ENCODE measurements at regions not wholly inside any gene's neighbourhood (a gene's known extent, or its start where the extent isn't known, plus 50 kb on each side); places are given as distances from the start of the nearest gene placed in this dataset.

- no peak for TF ChIP-seq BHLHE40 (IDR thresholded peaks at IDR 0.05; ENCODE audit: low read depth, low read length)
- TF ChIP-seq SMC3 (IDR thresholded peaks at IDR 0.05): no peak
- no peak for TF ChIP-seq POLR2A (IDR thresholded peaks at IDR 0.05; ENCODE audit: low read length)
- TF ChIP-seq, protein P1, sequence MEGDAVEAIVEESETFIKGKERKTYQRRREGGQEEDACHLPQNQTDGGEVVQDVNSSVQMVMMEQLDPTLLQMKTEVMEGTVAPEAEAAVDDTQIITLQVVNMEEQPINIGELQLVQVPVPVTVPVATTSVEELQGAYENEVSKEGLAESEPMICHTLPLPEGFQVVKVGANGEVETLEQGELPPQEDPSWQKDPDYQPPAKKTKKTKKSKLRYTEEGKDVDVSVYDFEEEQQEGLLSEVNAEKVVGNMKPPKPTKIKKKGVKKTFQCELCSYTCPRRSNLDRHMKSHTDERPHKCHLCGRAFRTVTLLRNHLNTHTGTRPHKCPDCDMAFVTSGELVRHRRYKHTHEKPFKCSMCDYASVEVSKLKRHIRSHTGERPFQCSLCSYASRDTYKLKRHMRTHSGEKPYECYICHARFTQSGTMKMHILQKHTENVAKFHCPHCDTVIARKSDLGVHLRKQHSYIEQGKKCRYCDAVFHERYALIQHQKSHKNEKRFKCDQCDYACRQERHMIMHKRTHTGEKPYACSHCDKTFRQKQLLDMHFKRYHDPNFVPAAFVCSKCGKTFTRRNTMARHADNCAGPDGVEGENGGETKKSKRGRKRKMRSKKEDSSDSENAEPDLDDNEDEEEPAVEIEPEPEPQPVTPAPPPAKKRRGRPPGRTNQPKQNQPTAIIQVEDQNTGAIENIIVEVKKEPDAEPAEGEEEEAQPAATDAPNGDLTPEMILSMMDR (IDR thresholded peaks at IDR 0.05): no peak
- no peak for TF ChIP-seq ZC3H11A (IDR thresholded peaks at IDR 0.05)
- no peak for TF ChIP-seq RNF2 (IDR thresholded peaks at IDR 0.05; ENCODE audit: borderline replicate concordance, low read depth)
- TF ChIP-seq EP300 (IDR thresholded peaks at IDR 0.05): no peak
- TF ChIP-seq POLR2AphosphoS2 (conservative IDR thresholded peaks at IDR 0.05; ENCODE audit: low read length): no peak
- no peak for TF ChIP-seq CEBPB (IDR thresholded peaks at IDR 0.05)
- no peak for TF ChIP-seq KDM5A (IDR thresholded peaks at IDR 0.05)
- no peak for TF ChIP-seq REST (IDR thresholded peaks at IDR 0.05)
- TF ChIP-seq KDM1A (IDR thresholded peaks at IDR 0.05; ENCODE audit: low read depth): no peak
- TF ChIP-seq NFE2L2 (conservative IDR thresholded peaks at IDR 0.05; ENCODE audit: low read length): no peak
Observed at GRCh38 chr16:25413133-25413532, 155.5 kb upstream of the ZKSCAN2 start.
